SK-N-MC (cell line): ENCODE measurements at regions not wholly inside any gene's neighbourhood (a gene's known extent, or its start where the extent isn't known, plus 50 kb on each side); places are given as distances from the start of the nearest gene placed in this dataset.

ENCODE experiments used
- DNase-seq: peaks from one replicate; pipeline ENCODE4 v3.0.0-alpha.2; 2011; ENCODE audit warnings: low read depth, low spot score
- H3K27ac ChIP-seq: fragments of 200-600 bp; sonication (generic); 2 replicates; pipeline ENCODE4 v1.5.1; 2016; ENCODE audit warnings: mixed run types
- H3K36me3 ChIP-seq: fragments of 200-600 bp; sonication (generic); 2 replicates; pipeline ENCODE4 v1.6.1; 2017; ENCODE audit warnings: antibody characterized with exemption, low read length, mixed read lengths; ENCODE audit not compliant: insufficient read depth
- H3K4me3 ChIP-seq: fragments of 200-600 bp; sonication (generic); 2 replicates; pipeline ENCODE4 v1.5.1; 2016
- H3K9ac ChIP-seq: fragments of 200-600 bp; sonication (generic); 2 replicates; pipeline ENCODE4 v1.8.0; 2017; ENCODE audit warnings: mixed run types, mixed read lengths; ENCODE audit not compliant: insufficient read length
- H3K9me3 ChIP-seq: fragments of 200-600 bp; sonication (generic); 2 replicates; pipeline ENCODE4 v1.6.1; 2017; ENCODE audit warnings: low read depth, mild to moderate bottlenecking, antibody characterized with exemption, low read length, moderate library complexity, mixed read lengths
- EZH2 ChIP-seq: fragments of 200-600 bp; sonication (generic); IDR thresholded peaks from one replicate; pipeline ENCODE4 v1.6.1; 2017; ENCODE audit warnings: antibody characterized with exemption
- FOXP2 ChIP-seq: optimal IDR thresholded peaks from 2 replicates; pipeline ENCODE3; 2011; ENCODE audit warnings: mild to moderate bottlenecking, moderate library complexity; ENCODE audit not compliant: insufficient read depth; ENCODE audit errors: extremely low read length, control extremely low read depth
- POLR2AphosphoS5 ChIP-seq: IDR thresholded peaks from 2 replicates; pipeline ENCODE4 v1.6.1; 2012; ENCODE audit warnings: mild to moderate bottlenecking, low read depth, low read length, borderline replicate concordance

DNA sequence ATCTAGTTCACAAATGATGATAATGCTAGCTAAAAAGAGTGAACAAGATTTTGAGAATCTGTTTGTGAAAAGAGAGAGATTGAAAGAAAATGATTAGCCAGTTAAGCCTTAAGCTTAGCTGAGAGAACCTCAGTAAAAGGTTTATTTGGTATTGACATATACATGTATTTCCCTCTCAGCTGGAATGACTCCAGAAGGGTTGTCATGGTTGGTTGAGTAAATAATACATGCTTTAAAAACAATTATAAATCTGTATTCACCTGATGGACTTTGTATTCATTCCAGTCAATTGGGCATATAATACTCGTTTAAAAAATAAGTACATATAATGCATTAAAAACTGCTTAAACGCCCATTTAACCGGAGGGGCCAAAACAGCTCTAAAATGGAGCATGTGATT, 181.4 kb downstream of the GRB14 start:
- TF ChIP-seq EZH2, result no peak
- TF ChIP-seq FOXP2, result no peak
- no peak for TF ChIP-seq POLR2AphosphoS5
- no peak overlapping the region for H3K9ac ChIP-seq
- H3K4me3 ChIP-seq, result no peak overlapping the region
- H3K9me3 ChIP-seq, result no peaks in the 10 kb centered on the region
- no peak for DNase-seq
- no peak overlapping the region for H3K27ac ChIP-seq
- no peaks in the 10 kb centered on the region for H3K36me3 ChIP-seq

GRCh38 chr2:164439235-164439634, 182.0 kb downstream of the GRB14 start:
- H3K36me3 ChIP-seq, result no peaks in the 10 kb centered on the region
- no peak overlapping the region for H3K4me3 ChIP-seq
- TF ChIP-seq EZH2, result no peak
- no peak for TF ChIP-seq POLR2AphosphoS5
- TF ChIP-seq FOXP2, result no peak
- H3K27ac ChIP-seq, result peak overlapping the region; percentile 55
- H3K9me3 ChIP-seq, result no peaks in the 10 kb centered on the region
- no peak overlapping the region for H3K9ac ChIP-seq
- no peak for DNase-seq

- H3K4me3 ChIP-seq, result no peak overlapping the region
Observed at GRCh38 chr2:164438490-164439205, 182.6 kb downstream of the GRB14 start.

GRCh38 chr2:164436131-164436530, 185.2 kb downstream of the GRB14 start:
- H3K4me3 ChIP-seq, result no peak overlapping the region
- no peaks in the 10 kb centered on the region for H3K9me3 ChIP-seq
- H3K9ac ChIP-seq, result no peak overlapping the region
- no peak overlapping the region for H3K27ac ChIP-seq
- H3K36me3 ChIP-seq, result no peaks in the 10 kb centered on the region
- TF ChIP-seq EZH2 (no peak), FOXP2 (no peak), POLR2AphosphoS5 (no peak)
- DNase-seq, result no peak

More at GRCh38 chr2:164438490-164439205, 182.6 kb downstream of the GRB14 start:
- H3K9ac ChIP-seq, result no peak overlapping the region
- TF ChIP-seq FOXP2 (no peak), POLR2AphosphoS5 (no peak), EZH2 (no peak)
- H3K36me3 ChIP-seq, result no peaks in the 10 kb centered on the region
- peak overlapping the region; percentile 55 for H3K27ac ChIP-seq
- DNase-seq, result no peak
- H3K9me3 ChIP-seq, result no peaks in the 10 kb centered on the region

- TF ChIP-seq POLR2AphosphoS5 (no peak), EZH2 (no peak), FOXP2 (no peak)
- peak; percentile 58 for DNase-seq
- H3K9ac ChIP-seq, result no peak overlapping the region
Observed at GRCh38 chr2:164430166-164430783, 191.0 kb downstream of the GRB14 start.

DNA sequence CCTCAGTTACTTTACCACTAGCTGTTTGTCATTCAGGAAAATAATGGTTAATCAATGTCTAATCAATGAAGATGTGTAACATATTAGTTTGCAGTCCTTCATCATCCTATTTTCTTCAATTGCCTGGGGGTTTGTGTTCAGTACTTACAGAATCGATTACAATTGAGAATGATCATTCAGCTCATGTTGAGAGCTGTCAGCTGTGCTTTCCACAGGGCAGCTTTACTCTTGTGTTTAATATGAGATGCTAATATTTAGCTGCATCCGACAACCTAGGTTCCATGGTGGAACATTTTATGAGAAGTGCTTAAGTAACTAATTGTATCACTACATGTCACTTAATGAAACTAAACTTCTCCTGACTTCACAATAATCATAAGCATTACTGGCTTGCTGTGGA, 191.9 kb downstream of the GRB14 start:
- TF ChIP-seq POLR2AphosphoS5, result no peak
- no peak for TF ChIP-seq FOXP2
- TF ChIP-seq EZH2, result no peak
- Histone ChIP-seq H3K36me3 (no peaks in the 10 kb centered on the region), H3K9me3 (no peaks in the 10 kb centered on the region), H3K4me3 (no peak overlapping the region), H3K27ac (no peak overlapping the region), H3K9ac (no peak overlapping the region)
- no peak for DNase-seq

More at GRCh38 chr2:164430166-164430783, 191.0 kb downstream of the GRB14 start:
- Histone ChIP-seq H3K27ac (no peak overlapping the region), H3K4me3 (no peak overlapping the region), H3K36me3 (no peaks in the 10 kb centered on the region), H3K9me3 (no peaks in the 10 kb centered on the region)

DNA sequence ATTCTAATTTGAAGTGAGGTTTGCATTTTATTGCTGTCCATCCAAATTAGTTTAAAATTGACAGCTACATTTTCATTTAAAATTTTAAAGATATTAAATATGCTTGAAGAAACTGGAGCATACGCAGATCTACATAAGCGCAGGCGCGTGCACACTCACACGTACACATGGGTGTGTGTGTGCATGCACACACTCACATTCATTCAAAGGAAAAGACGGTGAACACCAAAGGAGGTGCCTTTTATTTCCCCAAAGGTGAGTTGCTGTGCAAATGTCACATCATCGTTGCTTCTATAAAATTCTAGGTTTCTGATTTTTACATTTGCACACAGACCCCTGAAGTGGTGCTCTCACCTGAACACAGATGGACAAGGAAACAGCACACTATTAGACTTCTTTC, 194.2 kb downstream of the GRB14 start:
- no peaks in the 10 kb centered on the region for H3K9me3 ChIP-seq
- H3K4me3 ChIP-seq, result no peak overlapping the region
- no peak overlapping the region for H3K27ac ChIP-seq
- no peak for TF ChIP-seq POLR2AphosphoS5
- no peak for TF ChIP-seq FOXP2
- TF ChIP-seq EZH2, result no peak
- no peak for DNase-seq
- H3K9ac ChIP-seq, result no peak overlapping the region
- H3K36me3 ChIP-seq, result no peaks in the 10 kb centered on the region

DNA sequence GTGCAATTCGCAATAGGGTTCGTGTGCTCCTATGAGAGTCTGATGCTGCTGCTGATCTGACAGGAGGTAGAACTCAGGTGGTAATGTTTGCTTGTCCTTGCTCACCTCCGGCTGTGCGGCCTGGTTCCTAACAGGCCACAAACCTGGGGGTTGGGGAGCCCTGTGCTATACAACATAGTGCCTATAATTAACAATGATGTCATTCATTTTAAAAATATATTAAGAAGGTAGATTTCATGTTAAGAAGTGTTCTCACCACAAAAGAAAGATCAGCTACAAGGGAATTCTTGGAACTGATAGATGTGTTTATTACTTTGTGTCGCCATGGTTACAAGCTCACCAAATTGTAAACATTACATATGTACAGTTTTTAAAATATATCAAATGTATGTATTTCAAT, 200.5 kb downstream of the GRB14 start:
- no peak for TF ChIP-seq POLR2AphosphoS5
- TF ChIP-seq EZH2, result no peak
- TF ChIP-seq FOXP2, result no peak
- H3K4me3 ChIP-seq, result no peak overlapping the region
- H3K36me3 ChIP-seq, result no peaks in the 10 kb centered on the region
- no peaks in the 10 kb centered on the region for H3K9me3 ChIP-seq
- no peak overlapping the region for H3K27ac ChIP-seq
- no peak overlapping the region for H3K9ac ChIP-seq
- DNase-seq, result no peak
